ENCODE measurements at regions not wholly inside any gene's neighbourhood (a gene's known extent, or its start where the extent isn't known, plus 50 kb on each side); places are given as distances from the start of the nearest gene placed in this dataset.
A peak's percentile ranks its signal among the peaks of the same experiment; 100 is the strongest.

DNA sequence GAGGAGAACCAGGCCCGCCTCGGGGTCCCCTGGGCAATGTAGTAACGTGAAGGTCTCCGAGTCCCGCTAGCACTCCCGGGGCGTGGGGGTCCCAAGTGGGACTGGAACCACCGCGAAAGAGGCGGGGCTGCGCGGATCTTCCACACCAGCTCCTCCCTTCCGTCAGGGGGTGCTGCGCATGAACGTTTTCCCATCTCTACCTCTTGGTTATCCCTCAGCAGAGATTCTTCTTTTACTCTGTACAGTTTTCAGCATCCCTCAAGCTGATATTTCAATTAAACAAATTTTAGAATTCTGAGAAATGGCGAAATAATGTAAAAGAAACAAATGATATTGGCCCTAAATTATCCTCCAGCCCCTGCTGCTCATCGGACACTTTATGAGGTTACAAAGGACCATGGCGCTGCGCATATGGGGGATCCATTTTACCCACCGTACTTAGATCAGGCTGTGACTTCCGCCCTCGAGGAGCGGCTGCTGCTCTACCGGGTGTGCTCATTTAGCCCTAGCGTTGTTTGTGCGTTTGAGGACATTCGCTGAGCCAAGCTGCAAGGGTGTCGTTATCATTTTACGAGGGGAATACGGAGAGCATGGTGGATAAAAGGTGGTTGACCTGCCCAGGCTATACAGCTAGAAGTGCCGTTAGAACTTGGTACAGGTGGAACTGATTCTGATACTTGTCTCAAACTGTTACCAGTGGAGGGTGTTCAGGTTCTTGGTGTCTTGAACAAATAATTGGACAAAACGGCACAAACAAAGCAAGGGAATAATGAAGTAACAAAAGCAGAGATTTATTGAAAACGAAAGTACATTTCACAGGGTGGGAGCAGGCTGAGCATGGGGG, 75.2 kb upstream of the CHD6 start:
- peaks cover 21% of the 10 kb centered on the region for H3K4me1 Mint-ChIP-seq
- Histone ChIP-seq H3K27me3 (ENCODE audit: insufficient read depth) (no peaks in the 10 kb centered on the region), H2AFZ (peak overlapping the region; percentile 84; the same call in 1 of the 2 replicates), H4K20me1 (replicated peaks; ENCODE audit: insufficient read depth) (no peaks in the 10 kb centered on the region), H3F3A (replicated peaks; ENCODE audit: low read depth) (no peaks in the 10 kb centered on the region), H3K4me3 (peak overlapping the region; percentile 66), H3K79me2 (replicated peaks; ENCODE audit: insufficient read depth) (no peaks in the 10 kb centered on the region), H3K27ac (ENCODE audit: low read depth) (peak overlapping the region; percentile 88), H3K36me3 (ENCODE audit: insufficient read depth) (no peaks in the 10 kb centered on the region), H3K4me2 (peak overlapping the region; percentile 77), H3K4me1 (ENCODE audit: insufficient read depth) (peaks cover 8% of the 10 kb centered on the region; the same call in 1 of the 2 replicates), H3K9me2 (ENCODE audit: insufficient read depth) (peaks cover 5% of the 10 kb centered on the region)
- TF ChIP-seq JUNB (IDR thresholded peaks at IDR 0.05; ENCODE audit: unreplicated experiment) (no peak), ZNF114 (CRISPR knock-in tag; IDR thresholded peaks at IDR 0.05) (peak; percentile 89; the same call in 1 of the 2 replicates), EZH2 (IDR thresholded peaks at IDR 0.05; ENCODE audit: low read depth, unreplicated experiment) (no peak), STAT1 (IDR thresholded peaks at IDR 0.05; ENCODE audit: unreplicated experiment) (no peak), EZH2phosphoT487 (IDR thresholded peaks at IDR 0.05; ENCODE audit: unreplicated experiment) (no peak), ZNF331 (CRISPR knock-in tag; IDR thresholded peaks at IDR 0.05; ENCODE audit: low read depth) (no peak), CREB1 (CRISPR knock-in tag; IDR thresholded peaks at IDR 0.05; ENCODE audit: low read depth) (peak; percentile 78), NANOG (IDR thresholded peaks at IDR 0.05; ENCODE audit: borderline replicate concordance) (no peak), POLR2AphosphoS5 (IDR thresholded peaks at IDR 0.05; ENCODE audit: low read depth) (peak; percentile 88)
- TF ChIP-seq, protein P1, sequence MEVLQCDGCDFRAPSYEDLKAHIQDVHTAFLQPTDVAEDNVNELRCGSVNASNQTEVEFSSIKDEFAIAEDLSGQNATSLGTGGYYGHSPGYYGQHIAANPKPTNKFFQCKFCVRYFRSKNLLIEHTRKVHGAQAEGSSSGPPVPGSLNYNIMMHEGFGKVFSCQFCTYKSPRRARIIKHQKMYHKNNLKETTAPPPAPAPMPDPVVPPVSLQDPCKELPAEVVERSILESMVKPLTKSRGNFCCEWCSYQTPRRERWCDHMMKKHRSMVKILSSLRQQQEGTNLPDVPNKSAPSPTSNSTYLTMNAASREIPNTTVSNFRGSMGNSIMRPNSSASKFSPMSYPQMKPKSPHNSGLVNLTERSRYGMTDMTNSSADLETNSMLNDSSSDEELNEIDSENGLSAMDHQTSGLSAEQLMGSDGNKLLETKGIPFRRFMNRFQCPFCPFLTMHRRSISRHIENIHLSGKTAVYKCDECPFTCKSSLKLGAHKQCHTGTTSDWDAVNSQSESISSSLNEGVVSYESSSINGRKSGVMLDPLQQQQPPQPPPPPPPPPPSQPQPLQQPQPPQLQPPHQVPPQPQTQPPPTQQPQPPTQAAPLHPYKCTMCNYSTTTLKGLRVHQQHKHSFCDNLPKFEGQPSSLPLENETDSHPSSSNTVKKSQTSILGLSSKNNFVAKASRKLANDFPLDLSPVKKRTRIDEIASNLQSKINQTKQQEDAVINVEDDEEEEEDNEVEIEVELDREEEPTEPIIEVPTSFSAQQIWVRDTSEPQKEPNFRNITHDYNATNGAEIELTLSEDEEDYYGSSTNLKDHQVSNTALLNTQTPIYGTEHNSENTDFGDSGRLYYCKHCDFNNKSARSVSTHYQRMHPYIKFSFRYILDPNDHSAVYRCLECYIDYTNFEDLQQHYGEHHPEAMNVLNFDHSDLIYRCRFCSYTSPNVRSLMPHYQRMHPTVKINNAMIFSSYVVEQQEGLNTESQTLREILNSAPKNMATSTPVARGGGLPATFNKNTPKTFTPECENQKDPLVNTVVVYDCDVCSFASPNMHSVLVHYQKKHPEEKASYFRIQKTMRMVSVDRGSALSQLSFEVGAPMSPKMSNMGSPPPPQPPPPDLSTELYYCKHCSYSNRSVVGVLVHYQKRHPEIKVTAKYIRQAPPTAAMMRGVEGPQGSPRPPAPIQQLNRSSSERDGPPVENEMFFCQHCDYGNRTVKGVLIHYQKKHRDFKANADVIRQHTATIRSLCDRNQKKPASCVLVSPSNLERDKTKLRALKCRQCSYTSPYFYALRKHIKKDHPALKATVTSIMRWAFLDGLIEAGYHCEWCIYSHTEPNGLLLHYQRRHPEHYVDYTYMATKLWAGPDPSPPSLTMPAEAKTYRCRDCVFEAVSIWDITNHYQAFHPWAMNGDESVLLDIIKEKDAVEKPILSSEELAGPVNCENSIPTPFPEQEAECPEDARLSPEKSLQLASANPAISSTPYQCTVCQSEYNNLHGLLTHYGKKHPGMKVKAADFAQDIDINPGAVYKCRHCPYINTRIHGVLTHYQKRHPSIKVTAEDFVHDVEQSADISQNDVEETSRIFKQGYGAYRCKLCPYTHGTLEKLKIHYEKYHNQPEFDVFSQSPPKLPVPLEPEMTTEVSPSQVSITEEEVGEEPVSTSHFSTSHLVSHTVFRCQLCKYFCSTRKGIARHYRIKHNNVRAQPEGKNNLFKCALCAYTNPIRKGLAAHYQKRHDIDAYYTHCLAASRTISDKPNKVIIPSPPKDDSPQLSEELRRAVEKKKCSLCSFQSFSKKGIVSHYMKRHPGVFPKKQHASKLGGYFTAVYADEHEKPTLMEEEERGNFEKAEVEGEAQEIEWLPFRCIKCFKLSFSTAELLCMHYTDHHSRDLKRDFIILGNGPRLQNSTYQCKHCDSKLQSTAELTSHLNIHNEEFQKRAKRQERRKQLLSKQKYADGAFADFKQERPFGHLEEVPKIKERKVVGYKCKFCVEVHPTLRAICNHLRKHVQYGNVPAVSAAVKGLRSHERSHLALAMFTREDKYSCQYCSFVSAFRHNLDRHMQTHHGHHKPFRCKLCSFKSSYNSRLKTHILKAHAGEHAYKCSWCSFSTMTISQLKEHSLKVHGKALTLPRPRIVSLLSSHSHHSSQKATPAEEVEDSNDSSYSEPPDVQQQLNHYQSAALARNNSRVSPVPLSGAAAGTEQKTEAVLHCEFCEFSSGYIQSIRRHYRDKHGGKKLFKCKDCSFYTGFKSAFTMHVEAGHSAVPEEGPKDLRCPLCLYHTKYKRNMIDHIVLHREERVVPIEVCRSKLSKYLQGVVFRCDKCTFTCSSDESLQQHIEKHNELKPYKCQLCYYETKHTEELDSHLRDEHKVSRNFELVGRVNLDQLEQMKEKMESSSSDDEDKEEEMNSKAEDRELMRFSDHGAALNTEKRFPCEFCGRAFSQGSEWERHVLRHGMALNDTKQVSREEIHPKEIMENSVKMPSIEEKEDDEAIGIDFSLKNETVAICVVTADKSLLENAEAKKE (CRISPR knock-in tag; IDR thresholded peaks at IDR 0.05) = no peak
- TF ChIP-seq, protein P2, sequence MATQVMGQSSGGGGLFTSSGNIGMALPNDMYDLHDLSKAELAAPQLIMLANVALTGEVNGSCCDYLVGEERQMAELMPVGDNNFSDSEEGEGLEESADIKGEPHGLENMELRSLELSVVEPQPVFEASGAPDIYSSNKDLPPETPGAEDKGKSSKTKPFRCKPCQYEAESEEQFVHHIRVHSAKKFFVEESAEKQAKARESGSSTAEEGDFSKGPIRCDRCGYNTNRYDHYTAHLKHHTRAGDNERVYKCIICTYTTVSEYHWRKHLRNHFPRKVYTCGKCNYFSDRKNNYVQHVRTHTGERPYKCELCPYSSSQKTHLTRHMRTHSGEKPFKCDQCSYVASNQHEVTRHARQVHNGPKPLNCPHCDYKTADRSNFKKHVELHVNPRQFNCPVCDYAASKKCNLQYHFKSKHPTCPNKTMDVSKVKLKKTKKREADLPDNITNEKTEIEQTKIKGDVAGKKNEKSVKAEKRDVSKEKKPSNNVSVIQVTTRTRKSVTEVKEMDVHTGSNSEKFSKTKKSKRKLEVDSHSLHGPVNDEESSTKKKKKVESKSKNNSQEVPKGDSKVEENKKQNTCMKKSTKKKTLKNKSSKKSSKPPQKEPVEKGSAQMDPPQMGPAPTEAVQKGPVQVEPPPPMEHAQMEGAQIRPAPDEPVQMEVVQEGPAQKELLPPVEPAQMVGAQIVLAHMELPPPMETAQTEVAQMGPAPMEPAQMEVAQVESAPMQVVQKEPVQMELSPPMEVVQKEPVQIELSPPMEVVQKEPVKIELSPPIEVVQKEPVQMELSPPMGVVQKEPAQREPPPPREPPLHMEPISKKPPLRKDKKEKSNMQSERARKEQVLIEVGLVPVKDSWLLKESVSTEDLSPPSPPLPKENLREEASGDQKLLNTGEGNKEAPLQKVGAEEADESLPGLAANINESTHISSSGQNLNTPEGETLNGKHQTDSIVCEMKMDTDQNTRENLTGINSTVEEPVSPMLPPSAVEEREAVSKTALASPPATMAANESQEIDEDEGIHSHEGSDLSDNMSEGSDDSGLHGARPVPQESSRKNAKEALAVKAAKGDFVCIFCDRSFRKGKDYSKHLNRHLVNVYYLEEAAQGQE (IDR thresholded peaks at IDR 0.05; ENCODE audit: unreplicated experiment) = no peak
- TF ChIP-seq, protein P3, sequence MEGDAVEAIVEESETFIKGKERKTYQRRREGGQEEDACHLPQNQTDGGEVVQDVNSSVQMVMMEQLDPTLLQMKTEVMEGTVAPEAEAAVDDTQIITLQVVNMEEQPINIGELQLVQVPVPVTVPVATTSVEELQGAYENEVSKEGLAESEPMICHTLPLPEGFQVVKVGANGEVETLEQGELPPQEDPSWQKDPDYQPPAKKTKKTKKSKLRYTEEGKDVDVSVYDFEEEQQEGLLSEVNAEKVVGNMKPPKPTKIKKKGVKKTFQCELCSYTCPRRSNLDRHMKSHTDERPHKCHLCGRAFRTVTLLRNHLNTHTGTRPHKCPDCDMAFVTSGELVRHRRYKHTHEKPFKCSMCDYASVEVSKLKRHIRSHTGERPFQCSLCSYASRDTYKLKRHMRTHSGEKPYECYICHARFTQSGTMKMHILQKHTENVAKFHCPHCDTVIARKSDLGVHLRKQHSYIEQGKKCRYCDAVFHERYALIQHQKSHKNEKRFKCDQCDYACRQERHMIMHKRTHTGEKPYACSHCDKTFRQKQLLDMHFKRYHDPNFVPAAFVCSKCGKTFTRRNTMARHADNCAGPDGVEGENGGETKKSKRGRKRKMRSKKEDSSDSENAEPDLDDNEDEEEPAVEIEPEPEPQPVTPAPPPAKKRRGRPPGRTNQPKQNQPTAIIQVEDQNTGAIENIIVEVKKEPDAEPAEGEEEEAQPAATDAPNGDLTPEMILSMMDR (conservative IDR thresholded peaks at IDR 0.05; ENCODE audit: low read depth in 2 of 2) = peak; percentile 14 to 81; a peak in 2 of 4 replicates
- TF ChIP-seq, protein P4, sequence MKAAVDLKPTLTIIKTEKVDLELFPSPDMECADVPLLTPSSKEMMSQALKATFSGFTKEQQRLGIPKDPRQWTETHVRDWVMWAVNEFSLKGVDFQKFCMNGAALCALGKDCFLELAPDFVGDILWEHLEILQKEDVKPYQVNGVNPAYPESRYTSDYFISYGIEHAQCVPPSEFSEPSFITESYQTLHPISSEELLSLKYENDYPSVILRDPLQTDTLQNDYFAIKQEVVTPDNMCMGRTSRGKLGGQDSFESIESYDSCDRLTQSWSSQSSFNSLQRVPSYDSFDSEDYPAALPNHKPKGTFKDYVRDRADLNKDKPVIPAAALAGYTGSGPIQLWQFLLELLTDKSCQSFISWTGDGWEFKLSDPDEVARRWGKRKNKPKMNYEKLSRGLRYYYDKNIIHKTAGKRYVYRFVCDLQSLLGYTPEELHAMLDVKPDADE (IDR thresholded peaks at IDR 0.05) = peak; percentile 96
- peak overlapping the region; percentile 86 for H3K4me3 Mint-ChIP-seq
- H3K27ac Mint-ChIP-seq = peak overlapping the region; percentile 95
- H3K36me3 Mint-ChIP-seq (ENCODE audit: low read depth) = no peaks in the 10 kb centered on the region
- DNase-seq (ENCODE audit: low spot score) (peak; percentile 94), ATAC-seq (peak; percentile 90)
- H3K9me3 Mint-ChIP-seq = no peaks in the 10 kb centered on the region; the same call in 2 of the 3 replicates
- peaks cover 13% of the 10 kb centered on the region for H3K27me3 Mint-ChIP-seq (ENCODE audit: insufficient read depth, low read depth, poor library complexity)
